ENCODE measurements at regions not wholly inside any gene's neighbourhood (a gene's known extent, or its start where the extent isn't known, plus 50 kb on each side); places are given as distances from the start of the nearest gene placed in this dataset.

GRCh38 chr20:16922834-16923233, 174.7 kb downstream of the OTOR start:
- Histone ChIP-seq H3K9me3 (no peaks in the 10 kb centered on the region), H3K4me1 (no peaks in the 10 kb centered on the region), H3K27ac (no peak overlapping the region), H3K36me3 (no peaks in the 10 kb centered on the region), H3K4me3 (no peak overlapping the region), H3K27me3 (no peaks in the 10 kb centered on the region)
- DNase-seq: no peak
- 27 to 49% (median 34%) methylated on average over 3 of the region's 3 CpGs for WGBS, 5 donors
- TF ChIP-seq POLR2A (IDR thresholded peaks at IDR 0.05) (no peak), POLR2AphosphoS5 (IDR thresholded peaks at IDR 0.05) (peak in 1 of 3 donors; percentile 21)
- intact Hi-C loops (cut with DNase I; ENCODE audit: low total_unique reads): no loop called here

GRCh38 chr20:16926626-16927430, 178.7 kb downstream of the OTOR start:
- Histone ChIP-seq H3K9me3 (peaks cover 0 to 7% (median 0%) of the 10 kb centered on the region in 4 donors), H3K27me3 (peaks cover 0 to 10% (median 0%) of the 10 kb centered on the region in 3 donors), H3K36me3 (no peaks in the 10 kb centered on the region), H3K4me3 (no peak overlapping the region), H3K27ac (no peak overlapping the region), H3K4me1 (no peaks in the 10 kb centered on the region)
- no peak for DNase-seq
- intact Hi-C loops (cut with DNase I; ENCODE audit: low total_unique reads): no loop called here
- 82 to 88% (median 85%) methylated on average over 11 of the region's 11 CpGs for WGBS, 5 donors
- TF ChIP-seq, protein P1, sequence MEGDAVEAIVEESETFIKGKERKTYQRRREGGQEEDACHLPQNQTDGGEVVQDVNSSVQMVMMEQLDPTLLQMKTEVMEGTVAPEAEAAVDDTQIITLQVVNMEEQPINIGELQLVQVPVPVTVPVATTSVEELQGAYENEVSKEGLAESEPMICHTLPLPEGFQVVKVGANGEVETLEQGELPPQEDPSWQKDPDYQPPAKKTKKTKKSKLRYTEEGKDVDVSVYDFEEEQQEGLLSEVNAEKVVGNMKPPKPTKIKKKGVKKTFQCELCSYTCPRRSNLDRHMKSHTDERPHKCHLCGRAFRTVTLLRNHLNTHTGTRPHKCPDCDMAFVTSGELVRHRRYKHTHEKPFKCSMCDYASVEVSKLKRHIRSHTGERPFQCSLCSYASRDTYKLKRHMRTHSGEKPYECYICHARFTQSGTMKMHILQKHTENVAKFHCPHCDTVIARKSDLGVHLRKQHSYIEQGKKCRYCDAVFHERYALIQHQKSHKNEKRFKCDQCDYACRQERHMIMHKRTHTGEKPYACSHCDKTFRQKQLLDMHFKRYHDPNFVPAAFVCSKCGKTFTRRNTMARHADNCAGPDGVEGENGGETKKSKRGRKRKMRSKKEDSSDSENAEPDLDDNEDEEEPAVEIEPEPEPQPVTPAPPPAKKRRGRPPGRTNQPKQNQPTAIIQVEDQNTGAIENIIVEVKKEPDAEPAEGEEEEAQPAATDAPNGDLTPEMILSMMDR (IDR thresholded peaks at IDR 0.05): no peak
- TF ChIP-seq POLR2A (IDR thresholded peaks at IDR 0.05) (no peak), EP300 (IDR thresholded peaks at IDR 0.05) (no peak), POLR2AphosphoS5 (IDR thresholded peaks at IDR 0.05) (no peak)

DNA sequence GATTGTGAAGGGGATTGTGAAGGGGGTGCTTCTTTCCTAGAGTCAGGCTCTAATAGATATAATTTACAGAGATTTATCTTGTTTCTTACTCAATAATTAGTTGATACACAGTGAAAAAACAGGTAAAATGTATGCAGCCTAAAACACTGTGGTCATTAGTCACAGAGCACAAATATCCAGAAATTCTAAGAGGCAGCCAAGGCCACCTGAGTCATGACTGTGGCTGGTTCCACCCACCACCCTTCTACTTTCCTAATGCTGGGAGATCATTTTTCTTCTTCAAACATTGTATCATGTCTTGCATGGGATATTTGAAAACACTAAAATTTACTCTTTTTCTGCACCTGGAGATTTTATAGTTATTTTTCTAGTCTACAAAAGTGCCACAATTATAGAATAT, 181.6 kb downstream of the OTOR start:
- no peaks in the 10 kb centered on the region for H3K4me1 ChIP-seq
- TF ChIP-seq POLR2A (IDR thresholded peaks at IDR 0.05) (no peak), EP300 (IDR thresholded peaks at IDR 0.05) (no peak), POLR2AphosphoS5 (IDR thresholded peaks at IDR 0.05) (no peak)
- TF ChIP-seq, protein P1 (IDR thresholded peaks at IDR 0.05): no peak
- no peak for DNase-seq
- H3K27ac ChIP-seq: no peak overlapping the region
- intact Hi-C loops (cut with DNase I; ENCODE audit: low total_unique reads): no loop called here
- no peaks in the 10 kb centered on the region for H3K36me3 ChIP-seq
- H3K27me3 ChIP-seq: peaks cover 0 to 10% (median 0%) of the 10 kb centered on the region in 3 donors
- H3K9me3 ChIP-seq: peaks cover 0 to 7% (median 0%) of the 10 kb centered on the region in 4 donors
- no peak overlapping the region for H3K4me3 ChIP-seq

DNA sequence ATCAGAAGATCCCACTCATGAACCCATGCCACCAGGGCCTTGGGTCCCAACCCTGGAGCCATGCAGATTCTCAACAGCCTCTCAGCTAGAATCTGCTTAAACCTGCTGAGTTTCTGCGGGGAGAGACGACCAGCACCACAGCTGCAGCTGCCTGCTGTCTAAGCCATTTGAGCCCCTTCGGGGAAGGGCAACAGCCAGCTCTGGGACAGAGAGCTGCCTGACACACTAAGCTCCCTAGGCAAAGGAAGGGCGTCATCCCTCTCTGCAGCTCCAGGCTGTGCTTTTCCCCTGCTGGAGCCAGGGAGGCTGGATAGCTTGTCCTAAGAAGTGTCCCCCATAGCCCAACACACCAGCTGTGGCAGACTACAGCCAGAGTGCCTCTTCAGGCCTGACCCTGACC, 182.5 kb downstream of the OTOR start:
- intact Hi-C loops (cut with DNase I; ENCODE audit: low total_unique reads): no loop called here
- Histone ChIP-seq H3K4me1 (no peaks in the 10 kb centered on the region), H3K4me3 (no peak overlapping the region), H3K9me3 (peaks cover 0 to 7% (median 0%) of the 10 kb centered on the region in 4 donors), H3K36me3 (no peaks in the 10 kb centered on the region), H3K27me3 (peaks cover 0 to 10% (median 0%) of the 10 kb centered on the region in 3 donors), H3K27ac (no peak overlapping the region)
- WGBS, 5 donors: 62 to 90% (median 81%) methylated on average over 4 of the region's 4 CpGs
- TF ChIP-seq EP300 (IDR thresholded peaks at IDR 0.05): no peak
- TF ChIP-seq, protein P1 (IDR thresholded peaks at IDR 0.05): no peak
- no peak for DNase-seq

- Histone ChIP-seq H3K4me1 (no peaks in the 10 kb centered on the region), H3K9me3 (no peaks in the 10 kb centered on the region), H3K27ac (no peak overlapping the region), H3K36me3 (no peaks in the 10 kb centered on the region), H3K27me3 (no peaks in the 10 kb centered on the region), H3K4me3 (no peak overlapping the region)
- intact Hi-C loops (cut with DNase I; ENCODE audit: low total_unique reads): no loop called here
- TF ChIP-seq, protein P1 (IDR thresholded peaks at IDR 0.05): no peak
- TF ChIP-seq POLR2A (IDR thresholded peaks at IDR 0.05) (no peak), EP300 (IDR thresholded peaks at IDR 0.05) (no peak), POLR2AphosphoS5 (IDR thresholded peaks at IDR 0.05) (no peak)
- WGBS, 5 donors: 31 to 47% (median 35%) methylated on average over 3 of the region's 3 CpGs
- DNase-seq: no peak
These were observed 190.9 kb downstream of the OTOR start for GRCh38 chr20:16939051-16939450.

All from stomach (tissue), 8 donors.